KG1 (cell line): ENCODE measurements at regions not wholly inside any gene's neighbourhood (a gene's known extent, or its start where the extent isn't known, plus 50 kb on each side); places are given as distances from the start of the nearest gene placed in this dataset.

ENCODE experiments used
- DNase-seq: peaks from one replicate; lab custom pipeline; 2025; lab: John Stamatoyannopoulos, UW

DNA sequence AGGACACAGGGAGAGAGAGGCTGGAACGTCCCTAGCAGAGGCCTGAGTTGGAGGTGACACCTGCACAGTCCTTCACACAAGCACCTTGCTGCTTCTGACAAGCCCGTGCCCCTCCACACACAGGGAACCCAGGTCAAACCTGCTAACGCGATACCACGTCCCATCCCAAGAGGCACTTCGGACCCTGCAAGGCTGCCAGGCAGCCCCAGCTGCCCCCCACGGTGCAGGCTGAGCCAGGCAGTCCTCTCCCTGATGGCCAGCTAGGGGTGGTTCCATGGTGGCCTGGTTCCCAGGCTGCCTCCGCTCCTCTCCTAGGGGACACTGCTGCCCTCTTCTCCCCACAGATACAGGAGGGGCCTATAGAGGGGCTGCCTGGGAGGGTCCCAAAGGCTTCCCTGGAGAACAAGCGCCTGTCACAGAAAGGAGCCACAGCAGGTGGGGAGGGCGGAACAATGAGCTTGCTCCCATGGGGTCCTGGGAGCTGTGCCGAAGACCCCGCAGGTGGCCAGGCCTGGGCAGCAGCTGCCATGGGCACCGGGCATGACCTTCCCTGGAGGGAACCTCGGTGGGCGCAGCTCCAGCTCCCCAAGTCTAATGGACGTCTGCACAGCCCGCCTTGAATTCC, 434.2 kb upstream of the MYT1L start:
- no peak for DNase-seq

DNA sequence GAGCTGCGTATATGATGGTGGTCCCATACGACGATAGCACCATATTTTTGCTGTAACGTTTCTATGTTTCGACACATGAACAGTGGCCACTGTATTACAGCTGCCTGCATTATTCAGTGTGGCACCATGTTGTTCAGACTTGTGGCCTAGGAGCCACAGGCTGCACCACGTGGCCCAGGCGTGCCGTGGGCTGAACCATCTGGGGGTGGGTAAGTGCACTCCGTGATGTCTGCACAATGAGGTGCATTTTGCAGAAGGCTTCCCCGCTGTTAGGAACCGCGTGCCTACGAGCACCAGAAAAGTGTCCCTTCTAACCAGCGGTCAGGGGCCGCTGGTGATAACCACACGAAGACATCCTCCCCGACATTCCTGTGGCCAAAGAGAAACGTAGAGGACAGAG, 433.7 kb upstream of the MYT1L start:
- no peak for DNase-seq

DNA sequence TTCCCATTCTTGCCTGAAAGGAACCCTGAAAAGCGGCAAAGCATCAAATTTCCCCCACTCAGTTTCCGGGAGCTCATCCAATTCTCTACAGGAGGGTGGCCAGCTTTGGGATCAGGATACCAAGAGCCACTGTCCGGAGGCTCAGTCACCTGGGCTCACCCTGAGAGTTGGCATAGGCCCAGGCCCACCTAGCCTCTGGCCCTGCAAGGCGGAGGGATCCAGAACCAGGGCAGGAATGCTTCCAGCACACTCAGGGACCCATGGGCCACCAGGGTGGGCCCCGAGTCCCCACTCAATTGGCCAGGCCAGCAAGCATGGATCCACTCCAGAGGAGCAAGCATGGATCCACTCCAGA, 432.9 kb upstream of the MYT1L start:
- DNase-seq: no peak

DNA sequence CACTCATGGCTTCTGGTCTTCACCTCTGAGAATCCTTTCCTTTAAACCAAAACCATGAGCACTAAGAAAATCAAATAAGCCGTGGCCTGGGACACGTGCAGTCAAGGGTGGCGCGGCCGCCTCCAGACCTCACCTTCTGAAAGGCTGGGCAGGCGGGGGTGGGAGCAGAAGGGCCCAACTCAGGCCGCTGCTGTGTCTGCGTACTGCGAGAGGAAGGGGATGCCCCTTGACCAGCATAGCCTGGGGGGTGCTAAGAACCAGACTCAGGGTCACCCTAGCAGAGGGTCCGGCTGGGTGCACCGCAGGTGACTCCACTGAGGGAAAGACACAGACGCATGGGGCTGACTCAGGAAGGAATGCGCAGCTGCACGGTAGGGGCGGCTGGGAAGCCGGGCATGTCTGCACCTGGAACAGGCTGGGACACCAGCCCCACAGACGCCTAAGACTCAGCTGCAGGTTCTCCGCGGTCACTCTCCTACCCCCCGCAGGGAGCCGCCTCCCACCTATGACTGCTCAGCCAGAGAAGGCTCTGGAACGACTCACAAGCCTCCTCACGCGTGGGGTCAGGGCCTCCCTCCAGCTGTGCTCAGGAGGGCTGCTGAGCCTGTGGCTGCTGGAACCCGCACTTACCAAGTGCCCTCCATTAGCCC, 432.4 kb upstream of the MYT1L start:
- DNase-seq: no peak

DNA sequence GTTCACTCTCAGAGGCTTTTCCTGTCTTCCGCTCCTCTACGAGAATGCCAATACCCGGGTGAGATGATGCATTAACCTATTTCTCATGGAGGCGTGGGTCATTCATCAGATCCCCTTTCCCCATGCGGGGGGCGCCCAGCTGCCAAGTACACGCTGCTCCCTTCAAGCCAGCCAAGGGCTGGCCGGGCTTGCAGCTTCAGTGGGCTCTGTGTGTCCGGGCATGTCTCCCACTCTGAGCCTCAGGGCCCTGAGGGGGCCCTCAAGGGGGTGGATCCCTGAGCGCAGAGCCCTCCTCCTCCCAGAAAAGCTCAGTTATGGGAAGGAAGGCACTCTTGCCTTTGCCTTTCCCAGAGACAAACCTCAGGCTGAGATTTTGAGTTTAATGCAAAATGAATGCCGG, 431.8 kb upstream of the MYT1L start:
- no peak for DNase-seq

DNA sequence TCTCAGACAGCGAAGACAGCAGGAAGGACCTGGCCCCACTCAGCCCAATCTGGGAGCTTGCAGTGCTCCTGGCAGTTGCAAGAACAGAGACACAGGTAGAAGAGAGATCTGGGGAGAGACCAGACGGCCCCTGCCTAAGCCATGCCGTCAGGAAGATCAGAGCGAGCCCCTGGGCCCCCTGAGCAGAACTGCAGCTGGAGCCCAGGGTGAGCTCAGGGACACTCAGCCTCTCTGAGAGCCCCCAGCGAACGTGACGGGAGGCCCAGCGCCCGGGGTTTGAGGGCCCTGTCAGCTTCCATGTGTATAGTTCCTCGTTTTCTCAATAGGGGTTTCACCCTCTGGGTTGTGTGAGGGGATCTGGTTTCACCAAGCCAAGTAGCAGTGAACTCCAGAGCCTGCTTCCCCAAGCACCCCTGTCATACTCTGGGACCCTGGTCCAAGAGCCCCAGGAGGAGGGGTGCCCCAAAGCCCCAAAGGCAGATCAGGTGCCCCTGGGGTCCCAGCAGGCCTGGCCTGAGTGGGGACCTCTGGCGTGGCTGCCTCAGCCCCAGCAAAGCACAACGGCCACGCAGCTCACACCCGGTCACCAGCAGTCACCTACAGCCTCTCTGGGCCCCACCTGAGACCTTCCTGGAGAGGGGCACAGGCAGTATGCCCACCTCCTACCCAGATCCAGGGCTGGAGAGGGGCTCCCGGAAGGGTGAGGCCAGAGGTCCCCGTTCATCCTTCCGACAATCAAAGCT, 431.3 kb upstream of the MYT1L start:
- DNase-seq: no peak

DNA sequence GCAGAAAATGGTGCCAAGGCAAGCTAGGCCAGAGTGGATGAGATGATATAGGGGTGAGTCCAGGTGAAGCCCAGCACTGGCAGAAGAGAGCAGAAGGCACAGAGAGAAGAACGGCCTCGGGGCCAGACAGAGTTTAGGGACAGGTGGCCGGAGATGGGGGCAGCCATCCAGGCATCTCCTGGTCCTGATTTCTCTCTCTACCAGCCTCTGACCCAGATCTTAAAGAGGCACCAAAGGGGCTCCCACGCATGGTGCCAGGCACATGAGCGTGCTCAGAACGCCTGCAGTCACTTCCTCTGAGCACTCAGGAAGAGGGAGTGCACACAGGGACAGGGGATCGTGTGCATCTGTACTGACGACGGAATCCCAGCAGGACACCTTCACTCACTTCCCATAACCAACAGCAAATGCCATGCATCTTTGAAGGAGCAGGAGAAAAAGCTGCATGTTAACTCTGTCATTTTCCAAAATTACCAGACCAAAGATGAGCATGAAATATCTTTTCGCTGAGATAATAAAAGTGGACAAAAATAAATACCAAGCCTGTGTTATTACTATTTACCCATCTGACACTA, 427.8 kb upstream of the MYT1L start:
- no peak for DNase-seq

DNA sequence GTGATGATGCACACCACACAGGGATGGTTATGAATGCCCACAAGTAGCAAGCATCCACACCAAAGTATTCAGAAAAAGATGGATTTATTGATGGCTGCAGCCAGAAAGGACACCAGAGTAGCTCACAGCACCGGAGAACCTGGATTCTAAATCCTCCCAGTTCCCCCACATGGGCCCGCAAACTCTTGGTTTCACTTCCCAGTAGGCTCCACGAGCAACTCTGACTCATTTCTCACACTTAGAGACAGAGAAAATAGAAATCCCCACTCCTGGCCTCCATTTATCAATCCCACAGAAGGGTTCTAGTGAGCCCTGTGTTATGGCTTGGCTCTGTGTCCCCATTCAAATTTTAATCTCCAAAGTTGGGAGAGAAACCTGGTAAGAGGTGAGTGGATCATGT, 426.7 kb upstream of the MYT1L start:
- no peak for DNase-seq

DNA sequence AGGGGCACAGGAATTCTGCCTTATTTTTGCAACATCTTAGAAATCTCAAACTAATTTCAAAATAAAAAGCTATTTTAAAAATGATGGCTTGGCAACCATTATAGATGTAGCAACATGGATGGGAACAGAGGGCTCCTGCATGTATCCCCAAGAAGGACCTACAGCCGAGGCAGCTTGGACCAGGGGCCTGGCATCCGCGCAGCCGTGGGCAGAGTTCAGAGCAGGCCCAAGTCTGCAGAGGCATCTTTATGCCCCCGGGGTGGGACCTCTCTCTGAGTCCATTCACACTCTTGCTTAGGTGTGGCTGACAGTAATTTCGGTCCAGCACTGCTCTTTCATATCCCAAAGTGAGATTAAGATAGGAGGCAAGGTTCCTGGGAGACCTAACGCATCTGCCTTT, 425.8 kb upstream of the MYT1L start:
- DNase-seq: no peak

DNA sequence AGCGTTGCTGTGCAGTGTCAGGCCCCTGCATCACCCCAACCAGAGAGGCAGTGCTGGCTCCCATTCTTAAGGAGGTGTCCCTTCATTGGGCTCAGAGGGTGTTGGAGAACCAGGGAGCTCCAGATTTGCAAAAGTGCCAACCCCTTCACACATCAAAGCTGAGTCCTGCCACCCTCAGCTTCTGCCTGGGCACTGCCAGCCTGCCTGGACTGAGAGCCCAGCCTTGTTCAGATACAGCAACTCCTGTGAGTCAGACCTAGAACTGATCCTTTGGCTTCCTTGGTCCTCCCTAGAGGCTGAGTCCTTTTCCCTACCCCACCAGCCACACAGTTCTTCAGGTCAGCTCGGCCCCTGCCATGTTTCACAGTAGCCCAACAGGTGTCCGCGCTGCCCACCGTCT, 424.9 kb upstream of the MYT1L start:
- no peak for DNase-seq

DNA sequence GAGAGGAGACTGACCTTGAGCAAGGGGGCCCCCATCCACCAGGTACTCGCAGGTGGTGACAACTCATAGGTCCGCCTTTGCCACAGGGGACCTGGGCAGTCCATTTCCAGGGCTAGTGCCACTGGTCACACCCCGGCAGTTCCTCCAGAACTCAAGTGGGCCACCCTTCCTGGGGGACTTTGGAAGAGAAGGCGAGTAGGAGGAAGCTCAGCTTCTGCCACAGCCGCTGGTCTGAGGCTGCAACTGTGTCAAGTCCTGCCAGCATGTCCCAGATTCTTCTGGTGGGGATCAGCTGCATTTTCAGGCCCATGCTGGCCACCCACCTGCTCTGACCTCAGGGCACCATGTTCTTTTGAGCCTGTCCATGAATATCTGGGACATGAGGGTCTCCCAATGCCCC, 423.9 kb upstream of the MYT1L start:
- no peak for DNase-seq

DNA sequence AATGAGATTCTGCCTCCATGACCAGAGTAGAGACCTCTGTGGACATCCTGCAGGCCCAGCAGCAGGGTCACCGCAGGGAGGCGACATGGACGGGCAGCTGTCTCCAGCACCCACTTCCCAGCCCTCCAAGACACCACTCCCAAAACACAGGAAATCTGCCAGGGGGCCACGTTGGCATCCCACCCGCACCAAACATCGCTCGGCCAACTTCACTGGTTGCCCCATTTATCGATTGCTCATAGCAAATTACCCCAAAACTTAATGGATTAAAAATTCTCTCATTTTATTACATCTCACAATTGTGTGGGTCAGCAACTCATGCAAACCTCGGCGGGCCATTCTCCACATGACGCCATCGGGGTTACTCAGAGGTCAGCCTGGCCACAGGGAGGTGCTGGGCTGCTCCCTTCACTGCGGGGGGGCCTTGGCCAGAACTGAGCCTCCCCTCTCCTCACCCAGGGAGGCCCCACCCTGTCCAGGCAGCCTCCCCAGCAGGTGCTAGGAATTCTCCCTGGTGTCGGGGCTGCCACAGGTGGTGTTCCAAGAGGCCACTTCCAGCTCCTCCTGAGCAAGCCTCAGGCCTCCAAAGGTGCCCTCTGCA, 420.7 kb upstream of the MYT1L start:
- no peak for DNase-seq

DNA sequence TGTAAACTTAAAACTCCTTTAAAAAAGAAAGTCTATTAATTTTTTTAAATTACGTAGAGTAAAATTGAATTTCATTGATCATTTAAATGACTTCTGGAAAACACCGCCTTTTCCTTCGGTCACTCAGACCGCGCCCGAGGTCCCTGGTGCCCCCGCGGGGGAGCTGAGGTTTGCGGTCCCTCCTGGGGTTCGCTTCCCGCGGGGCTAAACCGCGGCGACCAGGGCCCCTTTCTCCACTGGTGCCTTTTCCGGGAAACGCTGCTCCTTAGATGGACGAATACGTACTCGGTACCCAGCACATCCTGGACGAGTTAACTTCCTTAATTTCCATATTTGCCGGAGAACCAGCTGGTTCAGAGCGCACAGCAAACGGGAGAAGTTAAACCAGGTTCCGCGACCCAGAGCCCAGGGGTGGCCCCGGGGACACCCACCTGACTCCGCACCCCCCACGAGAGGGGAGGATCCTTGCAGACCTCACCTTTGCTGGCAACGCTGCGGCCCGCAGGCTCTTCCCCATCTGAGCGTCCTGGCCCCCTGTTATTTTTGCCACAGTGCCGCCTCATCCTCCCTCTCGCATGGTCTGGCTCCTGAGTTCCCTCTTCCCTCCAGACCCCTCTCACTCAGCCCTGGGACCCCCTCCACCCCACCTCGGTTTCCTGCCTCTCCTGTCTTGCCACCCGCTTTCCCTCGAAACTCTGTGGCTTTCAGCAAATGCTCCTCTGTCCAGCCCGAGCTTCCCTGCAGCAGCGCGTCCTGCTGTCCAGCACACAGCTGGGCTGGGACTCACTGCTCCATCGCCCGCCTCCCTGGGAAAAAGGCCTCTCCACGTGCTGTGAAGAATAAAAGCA, 420.0 kb upstream of the MYT1L start:
- no peak for DNase-seq

DNA sequence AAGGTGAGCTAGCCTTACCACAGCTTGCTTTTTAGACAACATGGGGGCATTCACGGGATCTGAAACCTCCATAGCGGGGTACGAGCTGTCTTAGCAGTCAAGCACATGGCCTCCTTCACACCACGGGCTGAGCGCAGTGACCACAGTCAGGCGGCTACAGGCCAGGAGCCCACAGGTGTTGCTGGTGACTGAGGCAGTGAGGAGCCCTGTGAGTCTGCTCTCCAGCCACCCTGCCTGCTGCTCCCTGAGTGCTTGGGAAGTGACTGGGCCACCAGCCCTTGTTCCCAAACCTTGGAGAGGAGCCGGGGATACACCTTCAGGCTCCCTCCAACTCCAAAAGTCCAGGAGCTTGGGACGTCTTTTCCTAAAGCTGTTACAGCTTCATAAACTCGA, 418.1 kb upstream of the MYT1L start:
- DNase-seq: no peak

DNA sequence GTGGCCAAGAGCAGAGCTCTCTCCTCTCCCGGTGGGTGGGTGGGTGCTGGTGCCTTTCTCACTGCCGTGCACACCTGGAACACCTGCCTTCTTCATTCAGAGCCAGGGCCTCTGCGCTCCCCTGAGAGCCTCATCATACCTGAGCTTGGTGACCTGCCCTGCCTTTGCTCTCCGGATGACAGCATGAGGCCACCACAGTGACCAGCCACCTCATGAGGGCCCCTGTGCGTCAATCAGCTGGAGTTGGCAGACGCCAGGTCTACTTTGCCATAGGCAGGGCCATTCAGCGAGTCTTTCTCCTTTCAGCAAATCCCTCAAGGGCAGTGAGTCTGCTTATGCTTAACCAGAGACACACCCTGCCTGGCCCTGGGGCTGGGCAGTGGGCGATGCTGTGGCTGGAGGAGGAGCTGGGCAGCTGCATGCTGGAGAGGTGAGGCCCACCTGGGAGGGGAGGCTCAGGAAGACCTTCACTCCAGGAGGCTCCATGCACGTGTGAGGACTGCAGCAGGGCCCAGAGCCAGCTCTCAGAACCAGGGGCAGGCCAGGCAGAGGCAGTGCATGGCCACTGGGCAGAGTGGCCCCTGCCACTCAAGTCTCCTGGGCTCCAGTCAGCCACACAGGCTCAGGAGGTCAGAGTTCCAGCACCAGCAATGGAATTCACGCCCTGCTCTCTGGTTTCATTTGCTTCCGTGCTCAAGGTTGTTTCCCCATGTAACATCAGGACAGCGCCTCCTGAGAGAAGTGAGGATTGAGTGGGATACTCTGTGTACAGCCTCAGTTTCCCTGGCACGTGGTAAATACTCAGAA, 417.5 kb upstream of the MYT1L start:
- no peak for DNase-seq

DNA sequence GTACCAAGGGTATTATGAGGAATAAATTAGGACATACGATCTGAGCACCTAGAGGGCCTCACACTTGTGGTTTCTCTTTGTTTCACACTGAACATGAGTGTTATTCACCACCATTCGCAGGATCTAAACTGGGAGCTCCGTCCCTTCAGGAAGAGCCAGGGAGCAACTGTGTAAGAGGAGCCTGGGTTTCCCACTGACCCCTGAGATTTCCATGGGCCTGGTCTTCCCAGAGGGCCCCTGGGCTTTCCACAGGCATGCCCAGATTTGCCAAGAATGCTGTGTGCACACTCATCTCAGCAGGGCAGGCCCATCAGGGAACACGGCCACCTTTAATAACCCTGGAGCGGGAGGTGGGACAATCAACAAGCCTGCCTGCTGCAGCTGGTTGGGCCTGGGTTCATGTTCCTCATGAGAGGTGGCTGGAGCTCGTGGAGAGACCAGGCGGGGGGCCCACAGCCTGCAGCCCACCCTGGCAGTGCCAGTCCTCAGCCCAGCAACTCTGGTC, 416.8 kb upstream of the MYT1L start:
- DNase-seq: no peak

DNA sequence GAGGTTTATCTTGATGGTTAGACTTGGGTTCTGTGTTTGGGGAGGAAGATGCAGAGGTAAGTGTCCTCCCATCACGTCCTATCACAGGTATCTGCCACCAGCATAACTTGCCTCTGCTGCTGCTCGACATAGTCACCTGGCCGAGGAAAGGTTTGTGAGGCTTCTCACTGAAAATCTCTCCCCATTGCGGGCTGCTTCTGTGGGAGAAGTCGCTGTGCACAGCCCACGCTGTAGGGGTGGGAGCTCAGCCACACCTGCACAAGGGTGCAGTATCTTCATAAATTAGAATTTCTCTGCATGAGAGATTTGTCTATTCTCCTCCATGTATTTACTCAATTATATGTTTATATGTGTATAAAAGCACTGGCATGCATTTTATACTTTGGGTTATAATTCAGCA, 415.7 kb upstream of the MYT1L start:
- no peak for DNase-seq

DNA sequence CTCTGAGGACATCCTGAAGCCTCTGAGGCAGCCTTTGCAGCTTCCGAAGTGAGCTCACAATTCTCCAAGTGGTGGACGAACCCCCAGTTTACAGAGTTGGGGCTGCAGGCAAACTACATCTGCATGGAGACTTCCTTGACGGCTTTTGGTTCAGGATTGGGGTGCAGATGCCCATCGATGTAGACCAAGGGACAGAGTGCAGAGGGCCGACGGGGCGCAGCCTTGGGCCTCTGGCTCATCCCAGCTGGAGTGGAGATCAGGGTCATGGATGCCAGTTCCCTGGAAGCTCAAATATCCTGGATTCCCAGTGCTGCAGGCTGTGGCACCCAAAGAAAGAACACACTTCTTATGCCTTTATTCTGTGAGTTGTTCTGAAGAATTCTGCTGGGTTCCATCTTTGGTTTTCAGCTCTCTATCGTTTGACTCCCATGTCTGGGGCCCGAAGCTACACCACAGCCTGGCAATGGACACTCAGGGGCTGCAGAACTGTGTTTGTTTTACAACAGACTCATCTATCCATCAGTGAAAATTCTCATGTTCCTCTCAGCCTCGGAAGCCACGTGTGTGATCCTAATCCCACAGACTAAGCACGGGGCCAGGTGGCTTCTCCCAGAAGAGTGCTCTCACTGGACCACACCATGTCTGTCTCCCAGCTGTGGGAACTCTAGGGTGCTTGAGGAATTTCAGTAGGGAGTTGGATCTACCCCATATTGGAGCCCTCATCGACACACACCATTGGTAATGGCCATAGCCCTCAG, 414.1 kb upstream of the MYT1L start:
- DNase-seq: no peak

DNA sequence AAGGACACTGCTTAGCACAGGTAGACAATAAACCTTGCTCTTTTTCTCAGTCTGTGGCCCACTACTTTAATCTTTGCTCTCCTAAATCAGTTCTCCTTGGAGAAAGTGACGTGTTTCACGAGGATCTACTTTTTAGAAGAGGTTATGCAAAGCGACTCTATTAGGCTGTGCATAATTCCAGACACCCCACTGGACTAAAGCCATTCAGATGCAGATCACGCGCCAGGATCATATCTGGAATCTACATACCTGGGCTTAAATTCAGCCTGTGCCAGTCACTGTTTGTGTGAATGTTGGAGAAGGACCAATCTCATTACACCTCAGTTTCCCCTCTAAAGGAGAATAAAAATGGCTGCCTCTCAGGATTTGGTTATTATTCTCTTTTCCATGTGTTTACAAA, 413.0 kb upstream of the MYT1L start:
- no peak for DNase-seq

DNA sequence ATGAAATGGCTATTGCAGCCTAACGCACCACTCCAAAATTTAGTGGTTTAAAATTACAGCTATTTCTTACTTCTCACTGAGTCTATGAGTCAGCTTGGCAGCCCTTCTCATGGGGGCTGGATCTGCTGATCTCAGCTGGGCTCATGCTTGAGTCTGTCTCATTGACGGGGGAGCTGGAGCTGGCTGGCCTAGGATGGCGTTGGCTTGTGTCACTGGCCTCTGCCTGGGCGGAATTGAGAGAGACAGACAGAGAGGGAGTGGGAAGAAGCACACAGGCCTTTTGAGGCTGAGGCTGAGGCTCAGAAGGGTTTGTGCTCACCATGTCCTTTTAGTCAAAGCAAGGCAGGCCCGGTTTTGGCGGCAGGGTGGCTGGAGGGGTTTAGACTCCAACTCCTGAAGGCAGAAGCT, 412.1 kb upstream of the MYT1L start:
- DNase-seq: no peak
